ENCODE measurements at regions not wholly inside any gene's neighbourhood (a gene's known extent, or its start where the extent isn't known, plus 50 kb on each side); places are given as distances from the start of the nearest gene placed in this dataset.

DNA sequence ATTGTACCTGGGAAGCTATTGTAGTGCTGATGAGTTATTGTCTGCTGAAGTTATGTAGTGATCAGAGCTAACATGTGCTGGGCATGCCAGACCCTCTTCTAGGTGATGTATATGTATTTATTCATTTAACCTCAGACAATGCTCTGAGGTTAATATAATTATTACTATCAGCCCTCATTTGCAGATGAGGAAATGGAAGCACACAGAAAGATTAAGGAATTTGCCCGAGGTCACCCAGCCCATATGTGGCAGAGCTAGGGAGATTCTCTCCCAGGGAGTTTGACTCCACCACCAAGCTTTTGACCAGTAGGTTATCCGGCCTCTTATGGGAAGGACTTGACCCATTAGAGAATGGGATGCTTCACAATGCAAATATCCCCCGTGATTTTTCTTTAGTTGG is 114.2 kb upstream of the NAV2 start:
- TF ChIP-seq, protein P1, sequence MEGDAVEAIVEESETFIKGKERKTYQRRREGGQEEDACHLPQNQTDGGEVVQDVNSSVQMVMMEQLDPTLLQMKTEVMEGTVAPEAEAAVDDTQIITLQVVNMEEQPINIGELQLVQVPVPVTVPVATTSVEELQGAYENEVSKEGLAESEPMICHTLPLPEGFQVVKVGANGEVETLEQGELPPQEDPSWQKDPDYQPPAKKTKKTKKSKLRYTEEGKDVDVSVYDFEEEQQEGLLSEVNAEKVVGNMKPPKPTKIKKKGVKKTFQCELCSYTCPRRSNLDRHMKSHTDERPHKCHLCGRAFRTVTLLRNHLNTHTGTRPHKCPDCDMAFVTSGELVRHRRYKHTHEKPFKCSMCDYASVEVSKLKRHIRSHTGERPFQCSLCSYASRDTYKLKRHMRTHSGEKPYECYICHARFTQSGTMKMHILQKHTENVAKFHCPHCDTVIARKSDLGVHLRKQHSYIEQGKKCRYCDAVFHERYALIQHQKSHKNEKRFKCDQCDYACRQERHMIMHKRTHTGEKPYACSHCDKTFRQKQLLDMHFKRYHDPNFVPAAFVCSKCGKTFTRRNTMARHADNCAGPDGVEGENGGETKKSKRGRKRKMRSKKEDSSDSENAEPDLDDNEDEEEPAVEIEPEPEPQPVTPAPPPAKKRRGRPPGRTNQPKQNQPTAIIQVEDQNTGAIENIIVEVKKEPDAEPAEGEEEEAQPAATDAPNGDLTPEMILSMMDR (conservative IDR thresholded peaks at IDR 0.05; ENCODE audit: low read depth in 2 of 2), result no peak
- TF ChIP-seq CREB1 (CRISPR knock-in tag; IDR thresholded peaks at IDR 0.05; ENCODE audit: low read depth), result no peak
